Activated CD8-positive, alpha-beta memory T cell treated with anti-CD3 and anti-CD28 coated beads for 24 hours (primary cell): ENCODE measurements at regions not wholly inside any gene's neighbourhood (a gene's known extent, or its start where the extent isn't known, plus 50 kb on each side); places are given as distances from the start of the nearest gene placed in this dataset.
"Not testable (repeated sequence)": the region's sequence is repeated elsewhere in the genome, so short reads cannot be mapped to it uniquely, and the experiment has no call there.

ENCODE experiments used
- DNase-seq: peaks from one replicate; pipeline ENCODE4 v3.0.0-alpha.2; 2020

GRCh38 chr14:25699981-25700380 lies 650.0 kb upstream of the STXBP6 start:
- no peak for DNase-seq

- DNase-seq = no peak
Observed at GRCh38 chr14:25698111-25698510, 648.2 kb upstream of the STXBP6 start.

- no peak for DNase-seq
Observed at GRCh38 chr14:25696176-25696575, 646.2 kb upstream of the STXBP6 start.

GRCh38 chr14:25685004-25685403 lies 635.1 kb upstream of the STXBP6 start:
- no peak for DNase-seq

GRCh38 chr14:25680934-25681333 lies 631.0 kb upstream of the STXBP6 start:
- DNase-seq = no peak

- DNase-seq = not testable (repeated sequence)
Observed at GRCh38 chr14:25680511-25680910, 630.6 kb upstream of the STXBP6 start.

GRCh38 chr14:25677111-25677510 lies 627.2 kb upstream of the STXBP6 start:
- DNase-seq = no peak

GRCh38 chr14:25667387-25667786 lies 617.4 kb upstream of the STXBP6 start:
- DNase-seq = no peak

GRCh38 chr14:25666877-25667276 lies 616.9 kb upstream of the STXBP6 start:
- no peak for DNase-seq

- no peak for DNase-seq
Observed at GRCh38 chr14:25658988-25659387, 609.0 kb upstream of the STXBP6 start.

GRCh38 chr14:25630447-25630846 lies 580.5 kb upstream of the STXBP6 start:
- no peak for DNase-seq

- no peak for DNase-seq
Observed at GRCh38 chr14:25628978-25629377, 579.0 kb upstream of the STXBP6 start.

GRCh38 chr14:25628390-25628789 lies 578.4 kb upstream of the STXBP6 start:
- no peak for DNase-seq

- no peak for DNase-seq
Observed at GRCh38 chr14:25626986-25627385, 577.0 kb upstream of the STXBP6 start.

GRCh38 chr14:25622763-25623162 lies 572.8 kb upstream of the STXBP6 start:
- DNase-seq = no peak

GRCh38 chr14:25620515-25620914 lies 570.6 kb upstream of the STXBP6 start:
- no peak for DNase-seq

GRCh38 chr14:25615174-25615573 lies 565.2 kb upstream of the STXBP6 start:
- DNase-seq = no peak

GRCh38 chr14:25607192-25607591 lies 557.2 kb upstream of the STXBP6 start:
- DNase-seq = no peak

GRCh38 chr14:25602106-25602505 lies 552.2 kb upstream of the STXBP6 start:
- DNase-seq = no peak

GRCh38 chr14:25588751-25589150 lies 538.8 kb upstream of the STXBP6 start:
- no peak for DNase-seq

- no peak for DNase-seq
Observed at GRCh38 chr14:25574628-25575325, 524.8 kb upstream of the STXBP6 start.

GRCh38 chr14:25570483-25570882 lies 520.5 kb upstream of the STXBP6 start:
- DNase-seq = no peak

- no peak for DNase-seq
Observed at GRCh38 chr14:25557466-25557865, 507.5 kb upstream of the STXBP6 start.

GRCh38 chr14:25552826-25553225 lies 502.9 kb upstream of the STXBP6 start:
- no peak for DNase-seq

GRCh38 chr14:25551674-25552073 lies 501.7 kb upstream of the STXBP6 start:
- DNase-seq = no peak
